ENCODE measurements at regions not wholly inside any gene's neighbourhood (a gene's known extent, or its start where the extent isn't known, plus 50 kb on each side); places are given as distances from the start of the nearest gene placed in this dataset.

- TF ChIP-seq RAD21 (IDR thresholded peaks at IDR 0.05 in 1 of 2, conservative IDR thresholded peaks at IDR 0.05 in 1 of 2; ENCODE audit: low read depth in 2 of 2, low read length in 2 of 2) (peak; percentile 16 to 34; a peak in 3 of 4 replicates), RFX5 (IDR thresholded peaks at IDR 0.05; ENCODE audit: borderline replicate concordance, low read depth, low read length) (no peak), SP4 (IDR thresholded peaks at IDR 0.05; ENCODE audit: low read length) (no peak), SP1 (IDR thresholded peaks at IDR 0.05; ENCODE audit: low read depth, low read length) (no peak)
These were observed 61.2 kb upstream of the FAM20C start (continued) for GRCh38 chr7:130875-131780.

Data from H1 (cell line).